Vagina (tissue), 2 donors: ENCODE measurements at regions not wholly inside any gene's neighbourhood (a gene's known extent, or its start where the extent isn't known, plus 50 kb on each side); places are given as distances from the start of the nearest gene placed in this dataset.

Experiments
- DNase-seq, 2 donors: peaks; one replicate each; pipeline ENCODE4 v3.0.0-alpha.2; 2017; ENCODE audit errors: extremely low spot score in 2 of 2
- H3K27ac ChIP-seq: fragments of 200-600 bp; sonication (generic); one replicate; pipeline ENCODE4 v1.5.1; 2019
- H3K27me3 ChIP-seq: fragments of 200-600 bp; sonication (generic); one replicate; pipeline ENCODE4 v1.5.1; 2019
- H3K36me3 ChIP-seq, 2 donors: fragments of 200-600 bp; sonication (generic); one replicate each; pipeline ENCODE4 v1.5.1; 2017 to 2019
- H3K4me1 ChIP-seq: fragments of 200-600 bp; sonication (generic); one replicate; pipeline ENCODE4 v1.5.1; 2019
- H3K4me3 ChIP-seq, 2 donors: fragments of 200-600 bp; sonication (generic); 1 replicate in 1 of 2; 2 replicates in 1 of 2; pipeline ENCODE4 v1.5.1; 2016 to 2019
- H3K9me3 ChIP-seq: fragments of 200-600 bp; sonication (generic); one replicate; pipeline ENCODE4 v1.5.1; 2019
- CTCF ChIP-seq, 3 experiments: fragments of 450-650 bp in 2 of 3; fragments of 200-600 bp in 1 of 3; sonication (generic) in 1 of 3; IDR thresholded peaks; one replicate each; pipeline ENCODE4 v1.5.1; 2017 to 2019; ENCODE audit warnings: antibody characterized with exemption in 3 of 3, mild to moderate bottlenecking in 2 of 3, moderate library complexity in 2 of 3
- POLR2A ChIP-seq, 2 donors: fragments of 450-650 bp; IDR thresholded peaks; one replicate each; pipeline ENCODE4 v1.6.1; 2017; ENCODE audit warnings: antibody characterized with exemption in 2 of 2, mild to moderate bottlenecking in 2 of 2, moderate library complexity in 2 of 2
- POLR2AphosphoS5 ChIP-seq, 2 donors: sonication (generic); formaldehyde crosslinking; IDR thresholded peaks; one replicate each; pipeline ENCODE4 v1.9.0; 2017; ENCODE audit warnings: antibody characterized with exemption in 2 of 2, mild to moderate bottlenecking in 2 of 2, low read depth in 1 of 2; ENCODE audit not compliant: insufficient read depth in 1 of 2
- intact Hi-C: fragments of 100-400 bp; cut with DNase I; formaldehyde crosslinking; loops from one replicate; pipeline ENCODE4 v1.15.1; 2023

- H3K9me3 ChIP-seq = no peaks in the 10 kb centered on the region
- H3K4me1 ChIP-seq = peaks cover 23% of the 10 kb centered on the region
- H3K4me3 ChIP-seq = no peak overlapping the region
- DNase-seq = no peak
- H3K27ac ChIP-seq = no peak overlapping the region
- intact Hi-C loops = no loop called here
- no peaks in the 10 kb centered on the region for H3K36me3 ChIP-seq
- H3K27me3 ChIP-seq = no peaks in the 10 kb centered on the region
- TF ChIP-seq POLR2A (IDR thresholded peaks at IDR 0.05) (no peak), CTCF (IDR thresholded peaks at IDR 0.05) (no peak), POLR2AphosphoS5 (IDR thresholded peaks at IDR 0.05; ENCODE audit: insufficient read depth in 1 of 2, low read depth in 1 of 2) (no peak)
These were observed 227.9 kb downstream of the KTN1 start for GRCh38 chr14:55807881-55808379.

- DNase-seq = peak in 1 of 2 donors; percentile 13
These were observed 233.6 kb downstream of the KTN1 start for GRCh38 chr14:55813630-55814029.

GRCh38 chr14:55814064-55814463 is 234.1 kb downstream of the KTN1 start:
- intact Hi-C loops = no loop called here
- no peak for TF ChIP-seq POLR2AphosphoS5 (IDR thresholded peaks at IDR 0.05; ENCODE audit: insufficient read depth in 1 of 2, low read depth in 1 of 2)
- no peak for TF ChIP-seq POLR2A (IDR thresholded peaks at IDR 0.05)
- TF ChIP-seq CTCF (IDR thresholded peaks at IDR 0.05) = no peak
- peak in 1 of 2 donors; percentile 10 for DNase-seq
- Histone ChIP-seq H3K9me3 (no peaks in the 10 kb centered on the region), H3K27ac (no peak overlapping the region), H3K36me3 (no peaks in the 10 kb centered on the region), H3K27me3 (no peaks in the 10 kb centered on the region), H3K4me3 (no peak overlapping the region), H3K4me1 (no peaks in the 10 kb centered on the region)

More at GRCh38 chr14:55813630-55814029, 233.6 kb downstream of the KTN1 start:
- intact Hi-C loops = no loop called here
- Histone ChIP-seq H3K4me1 (no peaks in the 10 kb centered on the region), H3K36me3 (no peaks in the 10 kb centered on the region), H3K27me3 (no peaks in the 10 kb centered on the region), H3K27ac (no peak overlapping the region), H3K9me3 (no peaks in the 10 kb centered on the region), H3K4me3 (no peak overlapping the region)
- no peak for TF ChIP-seq POLR2AphosphoS5 (IDR thresholded peaks at IDR 0.05; ENCODE audit: insufficient read depth in 1 of 2, low read depth in 1 of 2)
- no peak for TF ChIP-seq CTCF (IDR thresholded peaks at IDR 0.05)
- TF ChIP-seq POLR2A (IDR thresholded peaks at IDR 0.05) = no peak

GRCh38 chr14:55814873-55815272 is 234.9 kb downstream of the KTN1 start:
- no peak for DNase-seq
- TF ChIP-seq CTCF (IDR thresholded peaks at IDR 0.05) (no peak), POLR2A (IDR thresholded peaks at IDR 0.05) (no peak), POLR2AphosphoS5 (IDR thresholded peaks at IDR 0.05; ENCODE audit: insufficient read depth in 1 of 2, low read depth in 1 of 2) (no peak)
- H3K27ac ChIP-seq = no peak overlapping the region
- intact Hi-C loops = no loop called here
- H3K27me3 ChIP-seq = no peaks in the 10 kb centered on the region
- H3K4me1 ChIP-seq = no peaks in the 10 kb centered on the region
- no peaks in the 10 kb centered on the region for H3K36me3 ChIP-seq
- H3K4me3 ChIP-seq = no peak overlapping the region
- H3K9me3 ChIP-seq = no peaks in the 10 kb centered on the region

GRCh38 chr14:55816225-55816624 is 236.2 kb downstream of the KTN1 start:
- TF ChIP-seq POLR2A (IDR thresholded peaks at IDR 0.05) = no peak
- no peak for TF ChIP-seq POLR2AphosphoS5 (IDR thresholded peaks at IDR 0.05; ENCODE audit: insufficient read depth in 1 of 2, low read depth in 1 of 2)
- TF ChIP-seq CTCF (IDR thresholded peaks at IDR 0.05) = no peak
- Histone ChIP-seq H3K9me3 (no peaks in the 10 kb centered on the region), H3K4me1 (no peaks in the 10 kb centered on the region), H3K4me3 (no peak overlapping the region), H3K36me3 (no peaks in the 10 kb centered on the region), H3K27ac (no peak overlapping the region), H3K27me3 (no peaks in the 10 kb centered on the region)
- DNase-seq = no peak
- intact Hi-C loops = no loop called here
